Subcutaneous abdominal adipose tissue (tissue), 5 donors: ENCODE measurements at regions not wholly inside any gene's neighbourhood (a gene's known extent, or its start where the extent isn't known, plus 50 kb on each side); places are given as distances from the start of the nearest gene placed in this dataset.
"Not testable (repeated sequence)": the region's sequence is repeated elsewhere in the genome, so short reads cannot be mapped to it uniquely, and the experiment has no call there.

Experiments used
- H3K27ac ChIP-seq: one replicate; pipeline ENCODE4 v1.7.0; 2013; ENCODE audit warnings: low read depth, mild to moderate bottlenecking, inconsistent platforms, low read length, moderate library complexity
- H3K27me3 ChIP-seq, 5 donors: one replicate each; pipeline ENCODE4 v1.7.0; 2013; ENCODE audit warnings: low read length in 5 of 5, inconsistent platforms in 1 of 5; ENCODE audit not compliant: control insufficient read depth in 5 of 5, insufficient read depth in 4 of 5
- H3K36me3 ChIP-seq, 5 donors: one replicate each; pipeline ENCODE4 v1.7.0; 2013; ENCODE audit warnings: low read length in 5 of 5; ENCODE audit not compliant: control insufficient read depth in 5 of 5, insufficient read depth in 5 of 5
- H3K4me1 ChIP-seq, 5 donors: one replicate each; pipeline ENCODE4 v1.7.0; 2013; ENCODE audit warnings: low read length in 5 of 5, mild to moderate bottlenecking in 3 of 5, moderate library complexity in 1 of 5; ENCODE audit not compliant: control insufficient read depth in 5 of 5, insufficient read depth in 5 of 5
- H3K4me3 ChIP-seq, 5 donors: one replicate each; pipeline ENCODE4 v1.7.0; 2013; ENCODE audit warnings: low read length in 5 of 5, low read depth in 1 of 5
- H3K9ac ChIP-seq, 5 donors: one replicate each; pipeline ENCODE4 v1.7.0; 2013; ENCODE audit warnings: low read length in 5 of 5, mild to moderate bottlenecking in 4 of 5, moderate library complexity in 3 of 5
- H3K9me3 ChIP-seq, 5 donors: one replicate each; pipeline ENCODE4 v1.7.0; 2013; ENCODE audit warnings: low read length in 5 of 5; ENCODE audit not compliant: control insufficient read depth in 5 of 5
- donor health status: healthy.
- donor health status: healthy.
- donor health status: healthy.
- donor health status: healthy.
- donor health status: healthy.

- H3K4me3 ChIP-seq: no peak overlapping the region
- no peak overlapping the region for H3K9ac ChIP-seq
- no peaks in the 10 kb centered on the region for H3K4me1 ChIP-seq
- no peak overlapping the region for H3K27ac ChIP-seq
- no peaks in the 10 kb centered on the region for H3K36me3 ChIP-seq
- peaks cover 0 to under 1% (median 0%) of the 10 kb centered on the region in 5 donors for H3K9me3 ChIP-seq
- no peaks in the 10 kb centered on the region for H3K27me3 ChIP-seq
These were observed 876.1 kb upstream of the B3GALT2 start for GRCh38 chr1:194062526-194062925.

- Histone ChIP-seq H3K36me3 (no peaks in the 10 kb centered on the region), H3K9ac (no peak overlapping the region), H3K4me1 (peaks cover 0 to 3% (median 0%) of the 10 kb centered on the region in 5 donors), H3K4me3 (no peak overlapping the region), H3K27ac (no peak overlapping the region), H3K27me3 (no peaks in the 10 kb centered on the region), H3K9me3 (peaks cover 0 to 2% (median 0%) of the 10 kb centered on the region in 5 donors)
These were observed 874.1 kb upstream of the B3GALT2 start for GRCh38 chr1:194060481-194060880.

GRCh38 chr1:194058268-194058667 lies 871.9 kb upstream of the B3GALT2 start:
- H3K4me1 ChIP-seq, H3K36me3 ChIP-seq, H3K4me3 ChIP-seq, H3K27ac ChIP-seq, H3K27me3 ChIP-seq, H3K9me3 ChIP-seq, H3K9ac ChIP-seq: not testable (repeated sequence)

GRCh38 chr1:194056169-194056568 lies 869.8 kb upstream of the B3GALT2 start:
- Histone ChIP-seq H3K4me3 (no peak overlapping the region), H3K4me1 (peaks cover 0 to 3% (median 0%) of the 10 kb centered on the region in 5 donors), H3K27ac (no peak overlapping the region)

GRCh38 chr1:194055536-194055935 lies 869.1 kb upstream of the B3GALT2 start:
- Histone ChIP-seq H3K4me1 (peaks cover 0 to 3% (median 0%) of the 10 kb centered on the region in 5 donors), H3K9ac (no peak overlapping the region), H3K36me3 (no peaks in the 10 kb centered on the region), H3K4me3 (no peak overlapping the region), H3K27me3 (no peaks in the 10 kb centered on the region), H3K27ac (no peak overlapping the region), H3K9me3 (peaks cover 0 to 2% (median 0%) of the 10 kb centered on the region in 5 donors)

More at GRCh38 chr1:194056169-194056568, 869.8 kb upstream of the B3GALT2 start:
- Histone ChIP-seq H3K9ac (no peak overlapping the region), H3K36me3 (no peaks in the 10 kb centered on the region), H3K9me3 (peaks cover 0 to 2% (median 0%) of the 10 kb centered on the region in 5 donors), H3K27me3 (no peaks in the 10 kb centered on the region)

- no peak overlapping the region for H3K27ac ChIP-seq
- H3K9me3 ChIP-seq: peaks cover 0 to 2% (median 0%) of the 10 kb centered on the region in 5 donors
- H3K36me3 ChIP-seq: no peaks in the 10 kb centered on the region
- no peak overlapping the region for H3K4me3 ChIP-seq
- no peaks in the 10 kb centered on the region for H3K27me3 ChIP-seq
- H3K9ac ChIP-seq: no peak overlapping the region
- peaks cover 0 to 3% (median 0%) of the 10 kb centered on the region in 5 donors for H3K4me1 ChIP-seq
These were observed 866.3 kb upstream of the B3GALT2 start for GRCh38 chr1:194052514-194053338.

GRCh38 chr1:194047921-194048320 lies 861.5 kb upstream of the B3GALT2 start:
- Histone ChIP-seq H3K4me3 (no peak overlapping the region), H3K27me3 (no peaks in the 10 kb centered on the region), H3K4me1 (no peaks in the 10 kb centered on the region)

GRCh38 chr1:194047206-194047605 lies 860.8 kb upstream of the B3GALT2 start:
- H3K4me1 ChIP-seq: no peaks in the 10 kb centered on the region
- H3K27me3 ChIP-seq: no peaks in the 10 kb centered on the region
- H3K4me3 ChIP-seq: no peak overlapping the region
- no peaks in the 10 kb centered on the region for H3K36me3 ChIP-seq
- no peaks in the 10 kb centered on the region for H3K9me3 ChIP-seq
- no peak overlapping the region for H3K9ac ChIP-seq
- H3K27ac ChIP-seq: no peak overlapping the region

More at GRCh38 chr1:194047921-194048320, 861.5 kb upstream of the B3GALT2 start:
- H3K9ac ChIP-seq: no peak overlapping the region
- H3K27ac ChIP-seq: no peak overlapping the region
- H3K36me3 ChIP-seq: no peaks in the 10 kb centered on the region
- H3K9me3 ChIP-seq: no peaks in the 10 kb centered on the region

- no peak overlapping the region for H3K4me3 ChIP-seq
- H3K9me3 ChIP-seq: no peaks in the 10 kb centered on the region
- no peaks in the 10 kb centered on the region for H3K4me1 ChIP-seq
- no peaks in the 10 kb centered on the region for H3K27me3 ChIP-seq
- H3K27ac ChIP-seq: no peak overlapping the region
- H3K36me3 ChIP-seq: no peaks in the 10 kb centered on the region
- no peak overlapping the region for H3K9ac ChIP-seq
These were observed 859.0 kb upstream of the B3GALT2 start for GRCh38 chr1:194045416-194045815.

- H3K36me3 ChIP-seq: no peaks in the 10 kb centered on the region
- no peak overlapping the region for H3K27ac ChIP-seq
- H3K9ac ChIP-seq: no peak overlapping the region
- no peaks in the 10 kb centered on the region for H3K4me1 ChIP-seq
- no peak overlapping the region for H3K4me3 ChIP-seq
- H3K27me3 ChIP-seq: no peaks in the 10 kb centered on the region
- no peaks in the 10 kb centered on the region for H3K9me3 ChIP-seq
These were observed 858.5 kb upstream of the B3GALT2 start for GRCh38 chr1:194044892-194045291.
